ENCODE measurements at regions not wholly inside any gene's neighbourhood (a gene's known extent, or its start where the extent isn't known, plus 50 kb on each side); places are given as distances from the start of the nearest gene placed in this dataset.

DNA sequence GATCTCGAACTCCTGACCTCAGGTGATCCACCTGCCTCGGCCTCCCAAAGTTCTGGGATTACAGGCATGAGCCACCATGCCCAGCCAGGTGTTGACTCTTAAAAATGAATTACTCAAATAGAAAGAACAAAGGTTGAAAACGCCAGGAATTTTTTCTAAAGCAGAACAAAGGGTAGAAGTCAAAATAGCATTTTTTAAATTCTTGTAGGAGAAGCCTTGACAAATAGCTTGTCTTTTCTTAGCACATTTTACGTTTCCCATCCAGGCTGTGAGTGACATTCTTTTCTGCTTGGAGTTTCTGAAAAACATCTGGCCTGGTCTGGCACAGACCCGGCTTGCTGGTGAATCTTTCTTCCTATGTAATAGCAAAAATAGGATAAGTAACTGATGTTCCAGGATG lies 169.4 kb upstream of the ZNF462 start:
- no peak for TF ChIP-seq POLR2A (IDR thresholded peaks at IDR 0.05)
- TF ChIP-seq, protein P1, sequence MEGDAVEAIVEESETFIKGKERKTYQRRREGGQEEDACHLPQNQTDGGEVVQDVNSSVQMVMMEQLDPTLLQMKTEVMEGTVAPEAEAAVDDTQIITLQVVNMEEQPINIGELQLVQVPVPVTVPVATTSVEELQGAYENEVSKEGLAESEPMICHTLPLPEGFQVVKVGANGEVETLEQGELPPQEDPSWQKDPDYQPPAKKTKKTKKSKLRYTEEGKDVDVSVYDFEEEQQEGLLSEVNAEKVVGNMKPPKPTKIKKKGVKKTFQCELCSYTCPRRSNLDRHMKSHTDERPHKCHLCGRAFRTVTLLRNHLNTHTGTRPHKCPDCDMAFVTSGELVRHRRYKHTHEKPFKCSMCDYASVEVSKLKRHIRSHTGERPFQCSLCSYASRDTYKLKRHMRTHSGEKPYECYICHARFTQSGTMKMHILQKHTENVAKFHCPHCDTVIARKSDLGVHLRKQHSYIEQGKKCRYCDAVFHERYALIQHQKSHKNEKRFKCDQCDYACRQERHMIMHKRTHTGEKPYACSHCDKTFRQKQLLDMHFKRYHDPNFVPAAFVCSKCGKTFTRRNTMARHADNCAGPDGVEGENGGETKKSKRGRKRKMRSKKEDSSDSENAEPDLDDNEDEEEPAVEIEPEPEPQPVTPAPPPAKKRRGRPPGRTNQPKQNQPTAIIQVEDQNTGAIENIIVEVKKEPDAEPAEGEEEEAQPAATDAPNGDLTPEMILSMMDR (IDR thresholded peaks at IDR 0.05), result no peak
- 67 to 72% methylated on average over 5 of the region's 5 CpGs for WGBS, 2 donors
- H3K27ac ChIP-seq, result no peak overlapping the region

DNA sequence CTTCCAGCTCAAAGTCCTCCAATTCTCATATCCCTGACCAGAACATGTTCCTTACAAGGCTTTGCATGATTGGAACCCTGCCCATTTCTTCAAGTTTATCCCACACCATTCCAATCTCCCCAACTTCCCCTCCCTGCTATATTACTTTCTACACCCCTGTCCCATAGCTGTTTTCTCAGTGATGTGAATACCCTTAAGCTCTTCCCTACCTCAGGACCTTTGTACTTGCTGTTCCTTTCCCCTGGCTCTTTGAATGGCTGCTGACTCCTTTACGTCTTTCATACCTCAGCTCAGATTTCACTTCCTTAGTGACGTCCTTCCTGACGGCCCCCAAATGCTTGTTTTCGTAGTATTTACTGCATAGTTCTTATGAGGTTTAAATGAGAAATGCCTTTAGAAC lies 166.2 kb upstream of the ZNF462 start:
- 84 to 87% methylated on average over 4 of the region's 4 CpGs for WGBS, 2 donors
- DNase-seq, result no peak
- Histone ChIP-seq H3K27me3 (no peaks in the 10 kb centered on the region), H3K4me1 (peaks cover 8% of the 10 kb centered on the region), H3K27ac (no peak overlapping the region), H3K36me3 (replicated peaks in 1 of 2; ENCODE audit: insufficient read depth in 1 of 2, low read depth in 2 of 2) (no peaks in the 10 kb centered on the region), H3K9me3 (no peaks in the 10 kb centered on the region), H3K4me3 (no peak overlapping the region)
- intact Hi-C loops (cut with DNase I), result no loop called here
- no peak for ATAC-seq
- TF ChIP-seq, protein P1 (IDR thresholded peaks at IDR 0.05), result no peak
- no peak for TF ChIP-seq POLR2A (IDR thresholded peaks at IDR 0.05)

More for the DNA sequence above, 169.4 kb upstream of the ZNF462 start:
- intact Hi-C loops (cut with DNase I), result no loop called here
- ATAC-seq, result no peak
- Histone ChIP-seq H3K27me3 (no peaks in the 10 kb centered on the region), H3K4me3 (no peak overlapping the region), H3K9me3 (no peaks in the 10 kb centered on the region), H3K4me1 (peaks cover 8% of the 10 kb centered on the region), H3K36me3 (replicated peaks in 1 of 2; ENCODE audit: insufficient read depth in 1 of 2, low read depth in 2 of 2) (no peaks in the 10 kb centered on the region)
- DNase-seq, result no peak

DNA sequence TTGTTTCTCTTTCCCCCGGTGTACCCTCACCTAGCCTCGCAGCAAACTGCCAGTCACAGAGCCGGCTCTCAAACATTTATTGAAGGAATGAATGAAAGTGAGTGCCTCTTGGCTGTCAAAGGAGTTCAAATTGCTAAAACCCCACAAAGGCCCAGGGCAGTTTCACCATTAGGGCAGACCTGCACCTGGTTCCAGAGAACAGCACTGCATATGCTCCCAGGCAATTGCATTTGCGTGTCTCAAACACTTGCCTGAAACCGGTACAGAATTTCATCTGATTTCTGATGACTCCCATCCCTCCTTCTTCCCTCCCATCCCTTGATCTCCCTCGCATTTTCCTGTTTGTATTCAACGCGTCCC lies 165.6 kb upstream of the ZNF462 start:
- H3K4me1 ChIP-seq, result peaks cover 8% of the 10 kb centered on the region
- ATAC-seq (no peak), DNase-seq (no peak)
- no peaks in the 10 kb centered on the region for H3K9me3 ChIP-seq
- no peak for TF ChIP-seq POLR2A (IDR thresholded peaks at IDR 0.05)
- TF ChIP-seq, protein P1 (IDR thresholded peaks at IDR 0.05), result no peak
- H3K27ac ChIP-seq, result no peak overlapping the region
- no peaks in the 10 kb centered on the region for H3K27me3 ChIP-seq
- H3K36me3 ChIP-seq (replicated peaks in 1 of 2; ENCODE audit: insufficient read depth in 1 of 2, low read depth in 2 of 2), result no peaks in the 10 kb centered on the region
- WGBS, 2 donors, result 73 to 81% methylated on average over 8 of the region's 8 CpGs
- intact Hi-C loops (cut with DNase I), result no loop called here
- H3K4me3 ChIP-seq, result no peak overlapping the region

DNA sequence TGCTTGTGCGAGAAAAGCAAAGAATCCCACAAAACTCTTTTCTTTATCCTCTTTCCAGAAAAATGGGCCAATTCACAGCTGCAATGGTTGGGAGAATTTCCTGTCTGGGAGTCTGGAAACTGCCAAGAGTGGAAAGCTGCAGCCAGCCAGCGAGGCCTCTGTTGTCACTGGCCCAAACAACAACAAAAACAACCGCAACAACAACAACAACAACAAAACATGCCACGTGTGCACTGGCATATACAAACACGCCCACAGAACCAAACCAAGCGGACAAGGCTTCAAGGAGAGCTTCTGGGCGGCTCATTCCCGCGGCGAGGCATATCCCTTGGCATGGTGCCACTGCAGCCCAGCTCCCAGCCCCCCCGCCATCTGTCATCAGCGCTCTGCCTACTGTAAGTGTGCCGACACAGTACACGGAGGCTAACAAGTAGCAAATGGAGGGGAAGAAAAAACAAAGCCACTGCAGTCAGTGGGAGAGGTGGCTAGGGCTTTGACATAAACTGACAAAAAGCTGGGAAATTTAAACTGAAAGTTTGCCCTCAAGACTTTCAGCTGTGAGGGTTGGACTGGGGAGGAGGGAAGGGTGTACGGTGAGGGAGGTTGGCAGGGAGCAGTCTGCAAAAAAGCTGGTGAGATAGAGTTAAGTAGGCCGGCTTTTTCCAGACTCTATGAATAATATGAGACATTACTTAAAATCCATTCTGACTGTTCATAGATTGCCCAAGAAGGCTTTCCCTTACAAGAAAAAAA lies 165.0 kb upstream of the ZNF462 start:
- peak; percentile 73 to 87 (median 79) for DNase-seq

More for the DNA sequence above, 165.0 kb upstream of the ZNF462 start:
- no peaks in the 10 kb centered on the region for H3K27me3 ChIP-seq
- peaks cover 8% of the 10 kb centered on the region for H3K4me1 ChIP-seq
- H3K36me3 ChIP-seq (replicated peaks in 1 of 2; ENCODE audit: insufficient read depth in 1 of 2, low read depth in 2 of 2), result no peaks in the 10 kb centered on the region
- peak; percentile 69 for ATAC-seq
- WGBS, 2 donors, result 24 to 31% methylated on average over 12 to 16 of the region's 16 CpGs
- TF ChIP-seq POLR2A (IDR thresholded peaks at IDR 0.05), result no peak
- TF ChIP-seq, protein P1 (IDR thresholded peaks at IDR 0.05), result no peak
- peak overlapping the region in 1 of 4 donors; percentile 1 for H3K27ac ChIP-seq
- no peak overlapping the region for H3K4me3 ChIP-seq
- no peaks in the 10 kb centered on the region for H3K9me3 ChIP-seq
- intact Hi-C loops (cut with DNase I), result no loop called here
